HG02943 (cell line): ENCODE measurements at regions not wholly inside any gene's neighbourhood (a gene's known extent, or its start where the extent isn't known, plus 50 kb on each side); places are given as distances from the start of the nearest gene placed in this dataset.
A peak's percentile ranks its signal among the peaks of the same experiment; 100 is the strongest.
"Not testable (repeated sequence)": the region's sequence is repeated elsewhere in the genome, so short reads cannot be mapped to it uniquely, and the experiment has no call there.

Experiments used
- ATAC-seq: cut with Tn5 transposase; IDR thresholded peaks from one replicate; pipeline ENCODE4 v1.9.1; 2021; ENCODE audit warnings: mild to moderate bottlenecking, low read depth, moderate library complexity; ENCODE audit not compliant: unreplicated experiment

DNA sequence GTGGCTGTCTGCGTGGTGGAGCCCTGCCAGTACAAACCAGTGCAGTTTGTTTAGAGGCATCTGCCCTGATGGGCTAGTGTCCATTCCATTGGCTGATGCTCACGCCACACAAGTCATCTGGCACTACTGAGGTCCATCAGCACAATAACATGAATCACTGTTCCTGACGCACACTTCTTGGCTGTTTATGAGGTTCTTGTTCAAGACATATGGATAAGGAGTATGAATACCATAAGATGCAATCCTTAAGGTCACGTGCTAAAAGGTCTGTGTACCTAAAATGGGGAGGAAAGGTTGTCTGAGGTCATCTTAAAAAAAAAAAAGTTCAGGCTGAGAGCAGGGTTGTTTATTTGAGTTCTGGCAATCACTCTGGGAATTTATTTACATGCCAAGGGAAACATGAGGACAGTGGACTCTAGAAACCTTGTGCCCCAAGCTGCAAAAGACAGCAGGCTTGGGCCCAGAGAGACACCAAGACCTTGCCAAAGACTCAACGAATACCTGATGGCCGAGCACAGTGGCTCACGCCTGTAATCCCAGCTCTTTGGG is 54.1 kb upstream of the SHLD1 start:
- ATAC-seq: no peak

DNA sequence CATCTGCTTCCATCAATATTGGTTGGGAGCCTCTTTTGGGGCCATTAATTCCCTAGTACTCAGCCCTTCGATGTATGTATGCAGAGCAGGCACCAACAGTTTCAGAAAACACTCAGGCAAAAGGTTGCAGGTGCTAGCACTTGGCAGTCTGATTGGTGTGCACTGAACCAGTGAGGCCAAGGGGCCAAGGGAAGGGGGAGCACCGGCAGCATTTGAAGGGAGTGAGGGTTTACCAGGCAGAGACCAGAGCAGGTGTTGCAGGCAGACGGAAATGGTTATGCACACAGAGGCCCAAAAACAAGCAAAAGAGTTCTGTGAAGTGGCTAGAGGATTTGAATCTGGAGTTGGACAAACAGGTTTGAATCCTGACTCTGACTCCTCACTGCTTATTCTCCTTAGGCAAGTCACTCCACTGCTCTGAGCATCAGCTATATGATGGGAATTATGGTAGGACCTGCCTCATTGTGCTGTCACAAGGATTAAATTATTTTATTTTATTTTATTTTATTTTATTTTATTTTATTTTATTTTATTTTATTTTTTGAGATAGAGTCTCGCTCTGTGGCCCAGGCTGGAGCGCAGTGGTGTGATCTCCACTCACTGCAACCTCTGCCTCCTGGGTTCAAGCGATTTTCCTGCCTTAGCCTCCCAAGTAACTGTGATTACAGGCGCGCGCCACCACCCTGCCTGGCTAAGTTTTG is 58.1 kb upstream of the SHLD1 start:
- peak; percentile 98 for ATAC-seq

DNA sequence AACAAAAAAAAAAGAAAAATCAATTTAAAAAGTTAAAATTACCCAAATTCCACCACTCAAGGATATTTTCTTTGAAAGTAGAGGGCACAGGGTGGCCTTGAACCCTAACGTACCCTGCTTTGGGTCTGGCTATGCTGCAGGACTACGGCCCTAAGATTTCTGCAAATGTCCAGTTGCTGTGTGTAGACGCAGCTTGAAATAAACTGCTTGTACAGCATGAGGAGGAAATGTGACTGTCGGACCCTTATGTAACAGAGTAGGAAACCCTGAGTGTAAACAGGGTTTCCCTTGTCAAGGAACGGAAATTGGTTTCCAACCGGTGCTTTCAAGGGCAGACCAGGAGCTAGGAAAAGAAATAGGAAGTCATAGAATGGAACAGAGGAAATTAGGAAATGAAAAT is 60.7 kb upstream of the SHLD1 start:
- no peak for ATAC-seq

DNA sequence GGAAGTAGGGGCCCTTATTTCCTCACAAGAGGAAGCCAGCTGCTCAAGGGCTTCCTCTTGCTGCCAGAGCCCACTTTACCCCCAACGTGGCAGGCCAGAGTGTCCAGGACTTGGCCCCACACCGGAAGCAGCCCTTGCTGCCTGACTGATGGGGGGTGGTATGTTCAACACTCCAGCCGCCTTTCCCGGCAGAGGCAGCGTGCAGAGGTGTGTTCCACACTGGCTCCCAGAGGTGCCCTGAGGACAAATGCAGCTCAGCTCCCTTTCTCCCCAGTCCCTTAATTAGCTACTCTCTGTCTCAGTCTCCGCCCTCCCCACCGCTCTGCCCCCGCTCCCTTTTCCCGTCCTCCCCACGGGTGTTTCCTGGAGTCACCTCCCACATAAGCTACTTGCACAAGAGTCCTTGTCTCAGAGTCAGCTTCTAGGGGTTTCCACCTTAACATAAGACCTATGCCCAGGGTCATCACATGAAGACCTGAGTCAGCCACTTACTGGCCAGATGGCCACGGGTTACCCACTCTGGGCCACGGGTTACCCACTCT is 61.7 kb upstream of the SHLD1 start:
- no peak for ATAC-seq

DNA sequence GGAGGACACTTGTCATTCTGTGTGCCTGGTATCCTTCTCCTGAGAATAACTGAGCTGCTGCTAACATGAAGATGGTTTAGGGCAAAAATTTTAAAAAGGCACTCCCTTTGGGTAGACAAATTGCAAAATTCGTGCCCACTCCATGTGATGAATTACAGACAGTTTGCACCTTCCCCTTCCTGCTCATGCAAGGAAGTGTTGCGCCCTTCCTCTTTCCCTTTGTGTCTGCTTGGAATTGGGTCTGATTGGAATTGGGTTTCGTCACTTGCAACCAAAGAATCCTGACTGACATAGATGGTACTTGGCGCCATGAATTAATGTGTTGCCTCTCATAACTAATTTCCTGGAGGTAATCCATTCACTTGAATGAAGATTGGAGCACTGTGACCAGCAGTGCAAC is 62.3 kb upstream of the SHLD1 start:
- no peak for ATAC-seq

DNA sequence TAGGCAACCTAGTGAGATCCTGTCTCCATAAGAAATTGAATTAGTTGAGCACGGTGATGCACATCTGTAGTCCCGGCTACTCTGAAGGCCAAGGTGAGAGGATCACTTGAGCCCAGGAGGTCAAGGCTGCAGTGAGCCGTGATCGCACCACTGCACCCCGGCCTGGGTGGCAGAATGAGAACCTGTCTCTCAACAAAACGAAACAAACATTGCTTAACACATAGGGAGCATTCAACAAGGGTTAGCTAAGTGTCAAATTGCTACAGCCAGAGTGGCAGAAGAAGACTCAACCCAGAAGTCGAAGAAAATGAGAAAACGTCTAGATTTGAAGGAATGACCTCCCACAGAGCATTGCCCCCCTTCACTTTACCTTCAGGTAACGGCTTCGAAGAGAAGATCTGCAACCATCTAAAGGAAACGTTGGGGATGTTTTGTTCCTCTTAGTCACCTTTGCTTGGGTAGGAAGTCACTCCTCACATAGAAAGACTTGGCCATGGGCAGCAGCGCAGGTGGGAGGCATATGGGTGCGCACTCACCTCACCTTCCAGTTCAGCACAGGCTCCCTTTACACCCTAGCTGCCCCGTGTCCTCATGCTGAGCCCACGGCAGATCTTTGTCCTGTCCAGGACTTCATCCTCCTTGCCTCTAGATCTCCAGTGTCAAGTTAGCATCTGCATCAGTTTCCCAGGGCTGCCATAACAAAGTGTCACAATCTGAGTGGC is 63.7 kb upstream of the SHLD1 start:
- no peak for ATAC-seq

DNA sequence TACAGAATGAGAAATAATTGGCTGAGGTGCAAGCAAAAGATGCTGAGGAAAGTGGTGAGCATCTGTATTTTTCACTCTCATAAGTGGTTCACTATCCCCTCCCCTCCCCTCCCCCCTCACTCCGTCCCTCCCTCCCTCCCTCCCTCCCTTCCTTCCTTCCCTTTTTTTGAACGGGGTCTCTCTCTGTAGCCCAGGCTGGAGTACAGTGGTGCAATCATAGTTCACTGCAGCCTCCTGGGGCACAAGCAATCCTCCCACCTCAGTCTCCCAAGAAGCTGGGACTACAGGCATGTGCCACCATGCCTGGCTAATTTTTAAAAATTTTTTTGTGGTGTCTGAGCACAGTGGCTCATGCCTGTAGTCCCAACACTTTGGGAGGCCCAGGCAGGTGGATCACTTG is 67.6 kb upstream of the SHLD1 start:
- ATAC-seq: not testable (repeated sequence)

DNA sequence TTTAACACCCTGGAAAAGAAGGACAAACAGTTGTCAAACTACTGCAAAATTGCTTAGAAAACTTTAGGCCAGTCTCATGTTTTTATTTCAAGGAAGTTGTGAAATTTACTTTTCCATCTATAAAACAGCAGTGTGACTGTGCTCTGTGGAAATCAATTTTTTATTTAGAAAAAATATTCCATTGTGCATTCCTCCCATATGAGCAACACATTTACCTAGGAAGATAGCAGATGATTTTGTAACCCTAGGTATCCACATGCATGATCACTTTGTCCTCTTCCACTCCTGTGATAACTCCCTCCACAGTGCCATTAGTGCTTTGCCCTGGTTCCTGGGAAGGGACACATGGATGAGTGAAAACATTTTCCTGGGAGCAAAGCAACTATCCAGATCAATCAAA is 69.4 kb upstream of the GPCPD1 start:
- ATAC-seq: no peak

DNA sequence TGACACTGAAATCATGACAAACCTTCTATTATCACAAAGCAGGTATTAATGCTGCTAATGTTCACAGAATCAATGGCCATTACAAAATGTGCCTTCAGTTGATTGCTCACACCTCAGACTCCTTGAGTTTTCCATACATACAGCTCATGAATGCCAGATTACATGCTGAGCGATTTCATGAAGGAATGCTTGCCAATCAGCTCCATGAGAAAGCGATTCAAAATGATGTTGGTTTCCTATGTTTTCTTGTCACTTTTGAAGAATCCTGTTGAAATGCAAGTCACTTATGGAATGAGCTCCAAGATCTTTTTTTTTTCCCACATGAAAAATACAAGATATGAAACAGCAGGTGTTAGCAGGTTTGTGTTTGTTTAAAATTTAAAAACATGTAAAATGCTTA is 68.0 kb upstream of the GPCPD1 start:
- ATAC-seq: no peak

DNA sequence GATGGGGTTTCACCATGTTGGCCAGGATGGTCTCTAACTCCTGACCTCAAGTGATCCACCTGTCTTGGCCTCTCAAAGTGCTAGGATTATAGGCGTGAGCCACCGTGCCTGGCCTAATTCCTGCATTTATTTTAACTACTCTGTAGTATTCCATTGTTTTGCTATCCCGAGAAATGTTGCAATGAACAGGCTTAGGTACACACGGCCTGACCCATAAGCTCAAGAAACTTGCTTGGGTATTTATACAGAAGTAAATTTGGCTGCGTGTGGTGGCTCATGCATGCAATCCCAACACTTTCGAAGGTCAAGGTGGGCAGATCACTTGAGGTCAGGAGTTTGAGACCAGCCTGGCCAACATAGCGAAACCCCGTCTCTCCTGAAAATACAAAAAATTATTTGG is 67.1 kb upstream of the GPCPD1 start:
- ATAC-seq: not testable (repeated sequence)

DNA sequence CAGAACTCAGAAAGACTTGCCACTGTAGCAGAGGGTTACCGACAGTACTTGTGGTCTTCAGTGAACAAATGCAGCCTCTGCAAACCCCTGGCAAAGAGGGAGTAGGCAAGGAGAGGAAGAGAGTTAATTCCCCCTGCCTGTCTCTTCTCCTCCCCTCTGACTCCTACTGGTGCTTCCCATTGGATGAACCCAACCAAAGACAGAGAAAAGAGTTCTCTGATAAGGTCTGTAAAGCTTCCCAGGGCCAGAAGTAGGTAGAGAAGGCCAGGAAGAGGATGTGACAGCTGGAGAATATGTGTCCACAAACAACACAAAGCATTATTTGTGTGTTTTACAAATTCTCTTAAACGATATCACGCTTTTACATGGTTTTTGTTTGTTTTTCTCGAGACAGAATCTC is 66.6 kb upstream of the GPCPD1 start:
- ATAC-seq: no peak

DNA sequence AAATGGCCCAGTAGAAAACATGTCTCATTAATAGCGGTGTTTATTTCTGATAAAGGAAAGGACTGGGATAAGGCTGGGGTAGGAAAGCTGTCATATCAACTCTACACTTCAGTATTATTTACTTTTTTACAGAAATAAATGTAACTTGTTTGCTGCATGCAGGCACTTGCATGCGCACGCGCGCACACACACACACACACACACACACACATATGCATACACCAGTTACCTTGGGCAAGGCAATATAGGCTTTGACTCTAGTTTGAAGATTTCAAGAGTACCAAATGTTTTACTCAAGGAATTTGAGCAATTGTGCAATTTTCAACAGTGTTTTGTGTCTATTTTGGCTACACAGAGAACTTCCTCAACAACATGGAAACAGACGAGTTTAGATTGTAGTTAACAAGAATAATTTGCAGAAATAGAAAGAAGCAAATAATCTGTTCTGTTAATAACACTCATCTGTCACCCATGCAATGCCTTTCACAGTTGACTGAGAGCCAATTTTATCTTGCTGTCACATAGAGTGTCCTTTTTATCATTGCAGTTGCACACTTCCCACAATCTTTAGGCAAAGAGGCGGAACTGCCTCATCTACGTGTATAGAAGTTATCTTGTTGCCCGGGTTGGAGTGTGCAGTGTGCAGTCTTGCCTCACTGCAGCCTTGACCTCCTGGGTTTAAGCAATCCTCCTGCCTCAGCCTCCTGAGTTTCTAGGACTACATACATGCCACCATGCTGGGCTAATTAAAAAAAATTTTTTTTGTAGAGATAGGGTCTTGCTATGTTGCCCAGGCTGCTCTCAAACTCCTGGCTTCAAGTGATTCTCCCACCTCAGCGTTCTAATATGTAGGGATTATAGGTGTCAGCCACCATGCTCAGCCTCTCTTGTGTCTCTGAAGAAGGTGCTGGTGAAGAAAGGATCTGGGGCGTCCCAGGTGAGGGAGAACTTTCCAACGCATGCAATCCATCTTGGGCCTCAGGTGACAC is 64.6 kb upstream of the GPCPD1 start:
- no peak for ATAC-seq

DNA sequence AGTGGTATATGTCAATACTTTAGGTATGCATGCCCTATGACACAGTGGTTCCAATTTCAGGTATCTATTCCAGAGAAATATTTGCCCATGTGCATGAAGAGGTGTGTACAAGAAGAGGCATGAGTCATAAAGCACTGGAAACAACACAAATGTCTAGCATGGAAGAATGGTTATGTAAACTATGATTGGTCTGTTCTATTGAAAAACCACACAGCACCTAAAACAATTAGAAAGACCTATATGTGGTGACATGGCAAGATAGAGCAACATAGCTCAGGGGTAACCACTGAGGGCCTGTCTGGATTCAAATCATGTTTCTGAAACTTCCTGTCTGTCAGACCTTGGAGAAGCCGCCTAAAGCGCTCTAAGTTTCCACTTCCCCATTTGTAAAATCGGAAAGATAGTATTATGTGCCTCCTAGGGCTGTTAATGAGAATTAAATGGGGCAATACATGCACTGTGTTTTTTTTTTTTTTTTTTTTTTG is 63.4 kb upstream of the GPCPD1 start:
- peak; percentile 74 for ATAC-seq

DNA sequence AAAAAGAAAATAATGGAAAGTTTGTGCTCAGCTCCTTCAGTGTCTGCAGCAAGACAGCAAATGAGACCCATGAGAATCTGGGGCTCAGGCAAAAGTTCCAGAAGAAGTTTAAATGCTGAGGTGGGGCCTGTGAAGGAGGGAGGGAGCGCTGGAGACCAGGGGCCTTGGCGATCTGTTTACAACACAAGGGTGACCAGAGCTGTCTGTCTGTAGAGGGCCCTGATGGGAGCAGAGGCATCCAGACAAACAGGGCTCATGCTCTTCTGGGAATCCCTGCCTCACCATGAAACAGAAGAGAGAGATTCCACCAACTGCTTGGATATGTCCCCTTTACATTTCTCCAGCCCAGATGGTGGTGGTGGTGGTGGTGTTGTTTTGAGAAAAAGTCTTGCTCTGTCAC is 60.1 kb upstream of the GPCPD1 start:
- ATAC-seq: no peak

DNA sequence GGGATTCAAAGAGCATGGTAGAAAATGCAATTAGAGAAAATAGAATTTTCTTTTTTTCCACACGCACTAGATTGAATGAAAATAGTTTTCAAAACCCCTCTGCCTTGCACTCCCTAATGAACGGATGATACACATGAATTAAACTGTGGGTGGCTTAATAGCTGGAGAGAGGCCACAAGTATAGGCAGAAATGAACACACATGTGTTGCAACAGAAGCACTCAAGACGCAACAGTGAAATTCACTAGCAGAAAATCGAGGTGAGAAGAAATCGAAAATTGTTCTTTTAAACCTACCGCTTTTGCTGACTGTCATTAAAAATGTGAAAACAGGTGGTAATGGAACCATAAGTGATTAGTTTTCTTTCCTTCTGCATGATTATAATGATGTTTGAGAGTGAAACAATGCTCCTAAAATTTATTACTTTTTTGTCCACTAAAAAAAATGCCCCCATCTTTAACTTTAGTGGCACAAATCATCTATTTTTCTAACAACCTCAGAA is 59.3 kb upstream of the GPCPD1 start:
- no peak for ATAC-seq

DNA sequence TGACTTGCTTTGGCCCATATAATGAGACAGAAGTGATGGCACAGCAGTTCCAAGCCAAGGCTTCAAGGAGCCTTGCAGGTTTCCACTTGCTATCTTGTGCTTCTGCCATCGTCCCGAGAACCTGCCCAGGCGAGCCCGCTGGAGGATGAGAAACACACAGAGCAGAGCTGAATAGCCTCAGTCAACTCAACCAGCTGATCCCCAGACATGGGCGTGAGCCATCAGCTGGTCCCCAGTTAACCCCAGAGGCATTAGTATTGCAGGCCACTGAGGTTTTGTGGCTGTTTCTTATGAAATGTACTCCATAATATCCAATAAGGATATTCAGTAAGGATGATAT is 57.7 kb upstream of the GPCPD1 start:
- ATAC-seq: no peak

DNA sequence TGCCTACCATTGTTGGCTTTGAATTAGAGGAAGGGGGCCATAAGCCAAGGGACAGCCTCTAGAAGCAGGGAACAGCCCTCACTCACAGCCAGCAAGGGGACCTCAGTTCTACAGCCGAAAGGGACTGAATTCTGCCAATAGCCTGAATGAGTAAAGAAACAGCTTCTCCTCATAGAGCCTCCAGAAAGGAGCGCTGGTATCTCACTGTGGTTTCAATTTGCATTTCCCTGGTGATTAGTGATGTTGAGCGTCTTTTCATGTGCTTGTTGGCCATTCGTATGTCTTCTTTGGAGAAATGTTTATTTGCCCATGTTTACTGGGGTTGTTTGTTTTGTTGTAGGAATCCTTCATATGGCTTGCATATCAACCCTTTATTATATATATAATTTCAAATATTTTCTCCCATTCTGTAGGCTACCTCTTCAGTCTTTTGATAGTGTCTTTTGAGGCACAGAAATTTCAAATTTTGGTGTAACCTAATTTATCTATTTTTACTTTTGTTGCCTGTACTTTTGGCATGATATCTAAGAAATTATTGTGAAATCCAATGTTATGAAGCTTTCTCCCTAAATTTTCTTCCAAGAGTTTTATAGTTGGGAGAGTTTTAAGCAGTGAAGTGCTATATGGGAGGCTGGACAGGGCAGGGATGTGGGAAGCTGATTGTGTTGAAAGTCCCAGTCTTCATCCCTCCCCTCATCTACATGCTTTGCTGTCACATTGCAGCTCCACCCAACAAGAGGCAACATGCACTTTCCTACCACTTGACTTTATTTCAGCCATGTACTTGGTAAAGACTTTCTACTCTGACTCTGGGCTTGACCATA is 57.1 kb upstream of the GPCPD1 start:
- no peak for ATAC-seq

DNA sequence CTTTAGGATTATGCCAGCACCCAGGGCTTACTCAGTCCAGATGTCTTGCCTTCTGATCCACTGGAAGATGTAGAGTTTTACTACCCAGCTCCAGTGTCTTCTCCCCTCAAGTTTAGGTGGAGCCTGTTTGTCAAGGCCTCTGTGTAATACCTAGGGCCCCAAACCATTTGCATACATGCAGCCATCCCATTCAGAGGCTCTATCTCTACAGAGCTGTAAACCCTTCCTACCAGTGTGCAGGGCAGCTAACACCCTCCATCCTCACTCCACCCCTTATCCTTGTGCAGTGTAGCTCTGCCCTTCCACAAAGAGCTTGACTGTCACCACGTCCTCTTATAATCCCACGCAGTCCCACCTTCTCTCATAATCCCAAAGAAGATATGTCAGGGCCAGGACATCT is 54.6 kb upstream of the GPCPD1 start:
- no peak for ATAC-seq

DNA sequence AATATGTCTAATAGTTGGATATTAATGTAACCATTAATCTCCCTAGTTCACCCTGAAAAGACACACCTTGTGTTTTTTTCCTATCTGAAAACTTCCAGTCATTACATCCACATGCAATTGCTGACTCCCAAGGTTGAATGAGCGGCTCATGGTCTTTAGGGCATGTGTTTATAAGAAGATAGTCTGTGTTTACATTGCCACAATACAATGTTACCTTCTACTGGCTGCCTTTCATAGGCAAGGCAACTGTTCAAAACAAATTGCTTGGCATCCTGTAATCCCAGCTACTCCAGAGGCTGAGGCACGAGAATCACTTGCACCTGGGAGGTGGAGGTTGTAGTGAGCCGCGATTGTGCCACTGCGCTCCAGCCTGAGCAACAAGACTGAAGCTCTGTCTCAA is 52.6 kb upstream of the GPCPD1 start:
- no peak for ATAC-seq

DNA sequence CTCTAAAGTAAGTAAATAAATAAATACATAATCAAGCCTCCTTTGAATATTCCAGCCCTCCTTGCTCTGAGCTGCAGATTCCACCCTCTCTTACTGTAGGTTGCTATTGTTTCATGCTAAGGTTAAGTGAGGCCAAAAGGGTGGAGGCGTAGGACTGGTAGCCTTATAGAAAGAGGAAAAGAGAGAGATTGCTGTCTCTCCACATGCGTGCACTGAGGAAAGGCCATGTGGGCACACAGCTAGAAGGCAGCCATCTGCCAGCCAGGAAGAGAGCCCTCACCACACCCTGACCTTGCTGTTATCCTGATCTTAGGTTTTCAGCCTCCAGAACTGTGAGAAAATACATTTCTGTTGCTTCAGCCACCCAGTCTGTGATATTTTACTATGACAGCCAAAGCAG is 52.0 kb upstream of the GPCPD1 start:
- no peak for ATAC-seq
